Neural cell (in vitro differentiated cells): ENCODE measurements at regions not wholly inside any gene's neighbourhood (a gene's known extent, or its start where the extent isn't known, plus 50 kb on each side); places are given as distances from the start of the nearest gene placed in this dataset.

Source experiments
- H2AFZ ChIP-seq: fragments of 200-600, 300-800 bp; sonication (generic), shearing (Covaris generic); 2 replicates; pipeline ENCODE4 v1.6.0; 2014; ENCODE audit warnings: low read depth, mild to moderate bottlenecking, antibody characterized with exemption, low read length, moderate library complexity
- H3F3A ChIP-seq: fragments of 200-600 bp; shearing (Covaris generic); 2 replicates; pipeline ENCODE4 v1.6.1; 2016; ENCODE audit warnings: mild to moderate bottlenecking, moderate library complexity, mixed read lengths, antibody characterized with exemption, low read length; ENCODE audit not compliant: insufficient read depth, poor library complexity, severe bottlenecking
- H3K27ac ChIP-seq: fragments of 200-600, 300-800 bp; sonication (generic), shearing (Covaris generic); 2 replicates; pipeline ENCODE4 v1.5.1; 2014; ENCODE audit warnings: mild to moderate bottlenecking, low read length, moderate library complexity
- H3K27me3 ChIP-seq: fragments of 300-800, 200-600 bp; sonication (generic), shearing (Covaris generic); 2 replicates; pipeline ENCODE4 v1.6.0; 2014; ENCODE audit warnings: mild to moderate bottlenecking, low read depth, low read length, moderate library complexity; ENCODE audit not compliant: insufficient read depth
- H3K36me3 ChIP-seq: fragments of 300-800, 200-600 bp; sonication (generic), shearing (Covaris generic); 2 replicates; pipeline ENCODE4 v1.5.1; 2014; ENCODE audit warnings: mild to moderate bottlenecking, antibody characterized with exemption, low read length, moderate library complexity; ENCODE audit not compliant: insufficient read depth
- H3K4me2 ChIP-seq: fragments of 300-800, 200-600 bp; sonication (generic), shearing (Covaris generic); 2 replicates; pipeline ENCODE4 v1.6.0; 2014; ENCODE audit warnings: mild to moderate bottlenecking, low read length
- H3K4me3 ChIP-seq: fragments of 300-800, 200-600 bp; sonication (generic), shearing (Covaris generic); 2 replicates; pipeline ENCODE4 v1.5.1; 2014; ENCODE audit warnings: mild to moderate bottlenecking, low read length, moderate library complexity
- H3K79me2 ChIP-seq: fragments of 200-600 bp; shearing (Covaris generic); replicated peaks from 2 replicates; pipeline ENCODE4 v1.6.0; 2014; ENCODE audit warnings: mild to moderate bottlenecking, low read length, moderate library complexity; ENCODE audit not compliant: insufficient read depth
- H3K9ac ChIP-seq: fragments of 300-800, 200-600 bp; sonication (generic), shearing (Covaris generic); 2 replicates; pipeline ENCODE4 v1.6.1; 2016; ENCODE audit warnings: mild to moderate bottlenecking, low read length, mixed read lengths
- H3K9me2 ChIP-seq: fragments of 200-600 bp; shearing (Covaris generic); 2 replicates; pipeline ENCODE4 v1.6.1; 2016; ENCODE audit warnings: mild to moderate bottlenecking, low read length, mixed read lengths; ENCODE audit not compliant: insufficient read depth
- H3K9me3 ChIP-seq: fragments of 200-600, 300-800 bp; sonication (generic), shearing (Covaris generic); 2 replicates; pipeline ENCODE4 v1.6.1; 2016; ENCODE audit warnings: mild to moderate bottlenecking, mixed run types, low read length, moderate library complexity, mixed read lengths
- H4K20me1 ChIP-seq: fragments of 200-600 bp; shearing (Covaris generic); 2 replicates; pipeline ENCODE4 v1.6.1; 2016; ENCODE audit warnings: mild to moderate bottlenecking, mixed run types; ENCODE audit not compliant: insufficient read depth
- CTCF ChIP-seq: fragments of 450-650 bp; IDR thresholded peaks from 2 replicates; pipeline ENCODE4 v1.5.1; 2014; ENCODE audit warnings: antibody characterized with exemption, mild to moderate bottlenecking, moderate library complexity; ENCODE audit not compliant: poor library complexity, severe bottlenecking
- EP300 ChIP-seq: fragments of 450-650 bp; conservative IDR thresholded peaks from 2 replicates; pipeline ENCODE4 v1.6.1; 2014; ENCODE audit warnings: antibody characterized with exemption, mild to moderate bottlenecking, moderate library complexity; ENCODE audit not compliant: poor library complexity, severe bottlenecking
- EZH2 ChIP-seq: fragments of 200-600, 300-800 bp; shearing (Covaris generic), sonication (generic); IDR thresholded peaks from 2 replicates; pipeline ENCODE4 v1.6.1; 2014; ENCODE audit warnings: antibody characterized with exemption, low read length, borderline replicate concordance, mild to moderate bottlenecking; ENCODE audit not compliant: insufficient read depth, poor library complexity, severe bottlenecking
- MXI1 ChIP-seq: fragments of 450-650 bp; conservative IDR thresholded peaks from 2 replicates; pipeline ENCODE4 v1.6.1; 2014; ENCODE audit warnings: antibody characterized with exemption, mild to moderate bottlenecking; ENCODE audit not compliant: poor library complexity, severe bottlenecking
- POLR2AphosphoS5 ChIP-seq: IDR thresholded peaks from 2 replicates; pipeline ENCODE4 v1.6.1; 2012
- RAD21 ChIP-seq: fragments of 450-650 bp; conservative IDR thresholded peaks from 2 replicates; pipeline ENCODE4 v1.6.1; 2014; ENCODE audit warnings: antibody characterized with exemption, mild to moderate bottlenecking, moderate library complexity
- REST ChIP-seq: IDR thresholded peaks from 2 replicates; pipeline ENCODE4 v1.6.1; 2012; ENCODE audit warnings: borderline replicate concordance
- SMC3 ChIP-seq: fragments of 450-650 bp; conservative IDR thresholded peaks from 2 replicates; pipeline ENCODE4 v1.6.1; 2014; ENCODE audit warnings: antibody characterized with exemption, mild to moderate bottlenecking, moderate library complexity; ENCODE audit not compliant: poor library complexity
- TAF1 ChIP-seq: IDR thresholded peaks from 2 replicates; pipeline ENCODE4 v1.6.1; 2012; ENCODE audit warnings: low read depth

GRCh38 chr2:84251651-84252302 lies 207.3 kb downstream of the SUCLG1 start:
- Histone ChIP-seq H3K4me2 (no peak overlapping the region), H3F3A (no peaks in the 10 kb centered on the region), H3K9ac (no peak overlapping the region), H3K36me3 (no peaks in the 10 kb centered on the region), H3K27me3 (no peaks in the 10 kb centered on the region), H2AFZ (no peak overlapping the region), H3K79me2 (no peaks in the 10 kb centered on the region), H3K9me3 (no peaks in the 10 kb centered on the region), H3K9me2 (no peaks in the 10 kb centered on the region), H3K27ac (no peak overlapping the region), H3K4me3 (no peak overlapping the region), H4K20me1 (no peaks in the 10 kb centered on the region)
- TF ChIP-seq MXI1 (no peak), EZH2 (no peak), REST (no peak), EP300 (no peak), RAD21 (no peak), POLR2AphosphoS5 (no peak), CTCF (no peak), SMC3 (no peak), TAF1 (no peak)

DNA sequence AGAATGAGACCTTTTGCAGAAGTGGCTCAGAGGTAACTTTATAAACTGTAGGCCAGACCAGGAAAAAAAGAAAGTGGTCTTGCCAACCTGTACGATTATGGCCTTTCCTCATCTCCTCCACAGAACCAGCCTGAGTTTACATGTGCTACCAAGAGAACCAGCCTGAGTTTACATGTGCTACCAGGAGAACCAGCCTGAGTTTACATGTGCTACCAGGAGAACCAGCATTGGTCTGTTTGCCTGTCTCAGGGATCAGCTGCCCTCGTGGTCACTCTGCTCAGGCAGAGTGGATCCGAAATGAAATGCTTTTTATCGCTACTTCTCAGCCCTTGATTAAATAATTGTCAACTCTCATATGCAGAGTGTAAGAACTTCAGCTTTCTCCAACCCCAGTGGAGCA lies 209.9 kb downstream of the SUCLG1 start:
- H3K4me3 ChIP-seq, result no peak overlapping the region
- H3K36me3 ChIP-seq, result no peaks in the 10 kb centered on the region
- no peaks in the 10 kb centered on the region for H3K9me2 ChIP-seq
- H3K4me2 ChIP-seq, result no peak overlapping the region
- H3K79me2 ChIP-seq, result no peaks in the 10 kb centered on the region
- H3K27ac ChIP-seq, result no peak overlapping the region
- no peaks in the 10 kb centered on the region for H3K9me3 ChIP-seq
- no peaks in the 10 kb centered on the region for H3K27me3 ChIP-seq
- TF ChIP-seq CTCF (no peak), MXI1 (no peak), EP300 (no peak), SMC3 (no peak), POLR2AphosphoS5 (no peak), EZH2 (no peak), TAF1 (no peak), REST (no peak), RAD21 (no peak)
- no peak overlapping the region for H2AFZ ChIP-seq
- H3F3A ChIP-seq, result no peaks in the 10 kb centered on the region
- no peak overlapping the region for H3K9ac ChIP-seq
- H4K20me1 ChIP-seq, result no peaks in the 10 kb centered on the region
